ENCODE measurements at regions not wholly inside any gene's neighbourhood (a gene's known extent, or its start where the extent isn't known, plus 50 kb on each side); places are given as distances from the start of the nearest gene placed in this dataset.
"Not testable (repeated sequence)": the region's sequence is repeated elsewhere in the genome, so short reads cannot be mapped to it uniquely, and the experiment has no call there.

GRCh38 chr16:52924162-52924561 lies 128.5 kb downstream of the CHD9NB start:
- intact Hi-C loops (cut with micrococcal nuclease): no loop called here
- CTCF ChIA-PET (ENCODE audit: partially characterized antibody): no interaction called here
- Mint-ChIP-seq H3K9me3 (peaks cover 0 to 2% (median 0%) of the 10 kb centered on the region in 8 donors), H3K27ac (no peak overlapping the region), H3K4me3 (no peak overlapping the region), H3K36me3 (no peaks in the 10 kb centered on the region), H3K4me1 (no peaks in the 10 kb centered on the region), H3K27me3 (peaks cover 3 to 8% of the 10 kb centered on the region in 2 donors)
- no peak for DNase-seq
- no peak overlapping the region for H3K4me3 ChIP-seq (ENCODE audit: low read length in 2 of 2)
- H3K4me1 ChIP-seq (ENCODE audit: insufficient read depth, low read length): no peaks in the 10 kb centered on the region
- no peak overlapping the region for H3K27ac ChIP-seq (ENCODE audit: low read depth, low read length)
- POLR2A ChIA-PET (ENCODE audit: partially characterized antibody): no interaction called here
- H3K9me3 ChIP-seq (ENCODE audit: control insufficient read depth in 1 of 2, low read length in 2 of 2): no peaks in the 10 kb centered on the region
- no peaks in the 10 kb centered on the region for H3K36me3 ChIP-seq (ENCODE audit: insufficient read depth, low read length)
- no peaks in the 10 kb centered on the region for H3K27me3 ChIP-seq (ENCODE audit: insufficient read depth, low read length)

- no peaks in the 10 kb centered on the region for H3K36me3 ChIP-seq (ENCODE audit: insufficient read depth, low read length)
- Mint-ChIP-seq H3K27ac (no peak overlapping the region), H3K4me1 (no peaks in the 10 kb centered on the region), H3K4me3 (no peak overlapping the region), H3K27me3 (peaks cover 3 to 11% of the 10 kb centered on the region in 2 donors), H3K36me3 (no peaks in the 10 kb centered on the region), H3K9me3 (peaks cover 0 to 4% (median 0%) of the 10 kb centered on the region in 8 donors)
- H3K27me3 ChIP-seq (ENCODE audit: insufficient read depth, low read length): no peaks in the 10 kb centered on the region
- DNase-seq: no peak
- POLR2A ChIA-PET (ENCODE audit: partially characterized antibody): no interaction called here
- H3K4me1 ChIP-seq (ENCODE audit: insufficient read depth, low read length): no peaks in the 10 kb centered on the region
- CTCF ChIA-PET (ENCODE audit: partially characterized antibody): interaction anchor here (1.1 kb wide), 1 partner anchor 9 kb away, joined by 4 read pairs; no protein-coding TSS in a partner anchor
- no peak overlapping the region for H3K27ac ChIP-seq (ENCODE audit: low read depth, low read length)
- H3K4me3 ChIP-seq (ENCODE audit: low read length in 2 of 2): no peak overlapping the region
- no peaks in the 10 kb centered on the region for H3K9me3 ChIP-seq (ENCODE audit: control insufficient read depth in 1 of 2, low read length in 2 of 2)
- intact Hi-C loops (cut with micrococcal nuclease): no loop called here
Measured at GRCh38 chr16:52921104-52921503, 131.6 kb downstream of the CHD9NB start.

- H3K27ac ChIP-seq (ENCODE audit: low read depth, low read length): no peak overlapping the region
- ChIA-PET CTCF (ENCODE audit: partially characterized antibody) (no interaction called here), POLR2A (ENCODE audit: partially characterized antibody) (no interaction called here)
- peaks cover 0 to 4% (median 0%) of the 10 kb centered on the region in 8 donors for H3K9me3 Mint-ChIP-seq
- no peak overlapping the region for H3K4me3 Mint-ChIP-seq
- no peak overlapping the region for H3K4me3 ChIP-seq (ENCODE audit: low read length in 2 of 2)
- intact Hi-C loops (cut with micrococcal nuclease): no loop called here
- H3K36me3 ChIP-seq (ENCODE audit: insufficient read depth, low read length): no peaks in the 10 kb centered on the region
- H3K4me1 Mint-ChIP-seq: no peaks in the 10 kb centered on the region
- no peak overlapping the region for H3K27ac Mint-ChIP-seq
- H3K27me3 ChIP-seq (ENCODE audit: insufficient read depth, low read length): no peaks in the 10 kb centered on the region
- H3K9me3 ChIP-seq (ENCODE audit: control insufficient read depth in 1 of 2, low read length in 2 of 2): no peaks in the 10 kb centered on the region
- DNase-seq: no peak
- H3K4me1 ChIP-seq (ENCODE audit: insufficient read depth, low read length): no peaks in the 10 kb centered on the region
- H3K36me3 Mint-ChIP-seq: no peaks in the 10 kb centered on the region
- peaks cover 3 to 11% of the 10 kb centered on the region in 2 donors for H3K27me3 Mint-ChIP-seq
Measured at GRCh38 chr16:52920331-52920730, 132.4 kb downstream of the CHD9NB start.

- Histone ChIP-seq H3K27ac (ENCODE audit: low read depth, low read length) (no peak overlapping the region), H3K4me1 (ENCODE audit: insufficient read depth, low read length) (no peaks in the 10 kb centered on the region), H3K4me3 (ENCODE audit: low read length in 2 of 2) (no peak overlapping the region), H3K36me3 (ENCODE audit: insufficient read depth, low read length) (no peaks in the 10 kb centered on the region), H3K9me3 (ENCODE audit: control insufficient read depth in 1 of 2, low read length in 2 of 2) (no peaks in the 10 kb centered on the region), H3K27me3 (ENCODE audit: insufficient read depth, low read length) (no peaks in the 10 kb centered on the region)
- Mint-ChIP-seq H3K36me3 (no peaks in the 10 kb centered on the region), H3K4me1 (peaks cover 0 to 2% (median 0%) of the 10 kb centered on the region in 4 donors), H3K27ac (no peak overlapping the region), H3K27me3 (peaks cover 2% of the 10 kb centered on the region in 2 donors), H3K9me3 (peaks cover 0 to 2% (median 0%) of the 10 kb centered on the region in 8 donors), H3K4me3 (no peak overlapping the region)
- CTCF ChIA-PET (ENCODE audit: partially characterized antibody): no interaction called here
- DNase-seq: no peak
- intact Hi-C loops (cut with micrococcal nuclease): loop anchor here (5.0 kb wide), 1 partner anchor 722 kb away; no protein-coding TSS in a partner anchor
- POLR2A ChIA-PET (ENCODE audit: partially characterized antibody): no interaction called here
Measured at GRCh38 chr16:52914428-52914827, 138.3 kb downstream of the CHD9NB start.

- no peak overlapping the region for H3K27ac Mint-ChIP-seq
- H3K4me1 ChIP-seq (ENCODE audit: insufficient read depth, low read length): no peaks in the 10 kb centered on the region
- H3K4me1 Mint-ChIP-seq: peaks cover 0 to 2% (median 0%) of the 10 kb centered on the region in 4 donors
- no peaks in the 10 kb centered on the region for H3K27me3 ChIP-seq (ENCODE audit: insufficient read depth, low read length)
- no peaks in the 10 kb centered on the region for H3K36me3 ChIP-seq (ENCODE audit: insufficient read depth, low read length)
- no peaks in the 10 kb centered on the region for H3K9me3 ChIP-seq (ENCODE audit: control insufficient read depth in 1 of 2, low read length in 2 of 2)
- H3K4me3 Mint-ChIP-seq: no peak overlapping the region
- H3K27ac ChIP-seq (ENCODE audit: low read depth, low read length): no peak overlapping the region
- no peaks in the 10 kb centered on the region for H3K36me3 Mint-ChIP-seq
- peaks cover 0 to 2% (median 0%) of the 10 kb centered on the region in 8 donors for H3K9me3 Mint-ChIP-seq
- CTCF ChIA-PET (ENCODE audit: partially characterized antibody): interaction anchor here (0.6 to 2.3 kb wide), 3 partner anchors 8 to 16 kb away, joined by 3 to 7 read pairs (median 4); no protein-coding TSS in a partner anchor
- POLR2A ChIA-PET (ENCODE audit: partially characterized antibody): no interaction called here
- intact Hi-C loops (cut with micrococcal nuclease): loop anchor here (5.0 kb wide), 1 partner anchor 720 kb away; no protein-coding TSS in a partner anchor
- H3K27me3 Mint-ChIP-seq: peaks cover 0 to 2% of the 10 kb centered on the region in 2 donors
- DNase-seq: no peak
- H3K4me3 ChIP-seq (ENCODE audit: low read length in 2 of 2): no peak overlapping the region
Measured at GRCh38 chr16:52912565-52913173, 140.0 kb downstream of the CHD9NB start.

GRCh38 chr16:52908057-52908456 lies 144.6 kb downstream of the CHD9NB start:
- H3K4me1 ChIP-seq (ENCODE audit: insufficient read depth, low read length); H3K27ac Mint-ChIP-seq; H3K4me3 Mint-ChIP-seq; H3K27ac ChIP-seq (ENCODE audit: low read depth, low read length); H3K9me3 ChIP-seq (ENCODE audit: control insufficient read depth in 1 of 2, low read length in 2 of 2); DNase-seq; H3K4me3 ChIP-seq (ENCODE audit: low read length in 2 of 2); H3K36me3 Mint-ChIP-seq; H3K27me3 ChIP-seq (ENCODE audit: insufficient read depth, low read length); CTCF ChIA-PET (ENCODE audit: partially characterized antibody); intact Hi-C loops (cut with micrococcal nuclease); POLR2A ChIA-PET (ENCODE audit: partially characterized antibody); H3K36me3 ChIP-seq (ENCODE audit: insufficient read depth, low read length); H3K4me1 Mint-ChIP-seq; H3K27me3 Mint-ChIP-seq; H3K9me3 Mint-ChIP-seq: not testable (repeated sequence)

- ChIA-PET POLR2A (ENCODE audit: partially characterized antibody) (no interaction called here), CTCF (ENCODE audit: partially characterized antibody) (interaction anchor here (0.7 kb wide), 1 partner anchor 30 kb away, joined by 3 read pairs; no protein-coding TSS in a partner anchor)
- Histone ChIP-seq H3K36me3 (ENCODE audit: insufficient read depth, low read length) (no peaks in the 10 kb centered on the region), H3K27me3 (ENCODE audit: insufficient read depth, low read length) (no peaks in the 10 kb centered on the region), H3K9me3 (ENCODE audit: control insufficient read depth in 1 of 2, low read length in 2 of 2) (no peaks in the 10 kb centered on the region), H3K4me1 (ENCODE audit: insufficient read depth, low read length) (no peaks in the 10 kb centered on the region), H3K4me3 (ENCODE audit: low read length in 2 of 2) (no peak overlapping the region), H3K27ac (ENCODE audit: low read depth, low read length) (no peak overlapping the region)
- H3K4me3 Mint-ChIP-seq: no peak overlapping the region
- no peaks in the 10 kb centered on the region for H3K36me3 Mint-ChIP-seq
- no peaks in the 10 kb centered on the region for H3K9me3 Mint-ChIP-seq
- DNase-seq: no peak
- intact Hi-C loops (cut with micrococcal nuclease): no loop called here
- H3K27me3 Mint-ChIP-seq: peaks cover 0 to 4% of the 10 kb centered on the region in 2 donors
- H3K4me1 Mint-ChIP-seq: no peaks in the 10 kb centered on the region
- no peak overlapping the region for H3K27ac Mint-ChIP-seq
Measured at GRCh38 chr16:52906281-52906680, 146.4 kb downstream of the CHD9NB start.
